ENCODE measurements at regions not wholly inside any gene's neighbourhood (a gene's known extent, or its start where the extent isn't known, plus 50 kb on each side); places are given as distances from the start of the nearest gene placed in this dataset.
"Not testable (repeated sequence)": the region's sequence is repeated elsewhere in the genome, so short reads cannot be mapped to it uniquely, and the experiment has no call there.

DNA sequence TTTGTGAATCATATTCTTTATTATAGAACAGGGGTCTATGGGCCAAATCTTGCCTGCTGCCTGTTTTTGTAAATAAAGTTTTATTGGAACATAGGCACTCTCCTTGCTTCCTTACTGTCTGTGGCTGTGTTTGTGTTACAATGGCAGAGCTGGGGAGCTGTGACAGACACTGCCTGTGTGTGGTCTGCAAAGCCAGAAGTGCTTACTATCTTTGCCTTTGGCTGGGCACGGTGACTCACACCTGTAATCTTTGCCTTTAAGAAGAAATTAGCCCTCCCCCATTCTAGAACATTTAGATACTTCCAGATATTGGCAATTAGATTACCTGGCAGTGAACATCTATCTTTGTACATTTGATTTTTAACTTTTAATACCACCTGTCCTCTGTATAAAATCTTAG lies 308.3 kb downstream of the FOXL1 start:
- intact Hi-C loops (cut with micrococcal nuclease): no loop called here
- DNase-seq (no peak), ATAC-seq (no peak)

DNA sequence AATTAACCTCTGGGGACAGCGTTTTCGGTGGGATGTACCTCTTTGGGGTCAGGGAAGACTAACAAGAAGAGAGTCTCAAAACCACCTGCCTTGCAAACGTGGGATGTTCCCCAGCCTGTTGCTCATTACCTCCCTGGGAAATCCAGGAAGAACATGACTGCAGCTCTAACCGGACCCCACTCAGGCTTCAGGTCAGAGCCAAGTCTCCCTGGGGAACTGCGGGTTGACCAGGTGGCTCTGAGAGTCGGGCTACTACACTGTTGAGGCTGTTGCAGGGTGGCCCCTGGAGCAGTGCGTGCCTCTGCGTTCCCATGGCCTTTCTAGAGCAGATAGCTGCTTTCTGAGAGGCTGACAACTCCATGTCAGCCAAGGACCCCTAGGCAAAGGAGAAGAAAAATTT lies 309.1 kb downstream of the FOXL1 start:
- ATAC-seq: no peak
- intact Hi-C loops (cut with micrococcal nuclease): no loop called here
- no peak for DNase-seq

GRCh38 chr16:86888231-86889053 lies 310.1 kb downstream of the FOXL1 start:
- DNase-seq (no peak), ATAC-seq (no peak)
- intact Hi-C loops (cut with micrococcal nuclease): no loop called here

DNA sequence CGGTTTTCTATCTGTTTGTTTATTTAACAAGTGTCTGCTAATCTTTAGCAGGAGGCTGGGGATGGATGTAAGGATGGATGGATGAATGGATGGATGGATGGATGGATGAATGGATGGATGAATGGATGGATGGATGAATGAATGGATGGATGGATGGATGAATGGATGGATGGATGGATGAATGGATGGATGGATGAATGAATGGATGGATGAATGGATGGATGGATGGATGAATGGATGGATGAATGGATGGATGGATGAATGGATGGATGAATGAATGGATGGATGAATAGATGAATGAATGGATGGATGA lies 310.7 kb downstream of the FOXL1 start:
- ATAC-seq; intact Hi-C loops (cut with micrococcal nuclease); DNase-seq: not testable (repeated sequence)

GRCh38 chr16:86889974-86890373 lies 311.6 kb downstream of the FOXL1 start:
- intact Hi-C loops (cut with micrococcal nuclease): no loop called here
- ATAC-seq: no peak
- no peak for DNase-seq

- DNase-seq (no peak), ATAC-seq (no peak)
- intact Hi-C loops (cut with micrococcal nuclease): no loop called here
These were observed 312.8 kb downstream of the FOXL1 start for GRCh38 chr16:86891121-86891520.

GRCh38 chr16:86891631-86892030 lies 313.3 kb downstream of the FOXL1 start:
- DNase-seq (no peak), ATAC-seq (no peak)
- intact Hi-C loops (cut with micrococcal nuclease): no loop called here

DNA sequence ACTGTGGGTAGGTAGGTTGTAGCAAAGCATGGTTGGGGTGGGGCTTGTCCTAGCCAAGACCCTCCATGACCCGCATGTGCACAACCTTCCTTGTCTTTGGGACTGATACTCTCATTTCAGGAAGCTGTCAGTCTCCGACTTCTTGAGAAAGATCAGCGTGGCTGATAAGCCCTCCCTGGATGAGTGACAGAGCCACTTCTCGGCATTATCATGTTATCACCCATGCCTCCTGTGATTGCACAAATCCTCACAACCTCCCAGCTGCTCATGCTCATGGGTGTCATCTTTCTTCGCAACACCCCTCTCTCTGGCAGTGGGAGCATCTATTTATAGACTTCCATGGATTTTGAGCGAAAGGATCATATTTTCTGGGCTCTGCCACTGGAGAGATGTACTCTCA lies 314.2 kb downstream of the FOXL1 start:
- DNase-seq: no peak
- ATAC-seq: no peak
- intact Hi-C loops (cut with micrococcal nuclease): no loop called here

DNA sequence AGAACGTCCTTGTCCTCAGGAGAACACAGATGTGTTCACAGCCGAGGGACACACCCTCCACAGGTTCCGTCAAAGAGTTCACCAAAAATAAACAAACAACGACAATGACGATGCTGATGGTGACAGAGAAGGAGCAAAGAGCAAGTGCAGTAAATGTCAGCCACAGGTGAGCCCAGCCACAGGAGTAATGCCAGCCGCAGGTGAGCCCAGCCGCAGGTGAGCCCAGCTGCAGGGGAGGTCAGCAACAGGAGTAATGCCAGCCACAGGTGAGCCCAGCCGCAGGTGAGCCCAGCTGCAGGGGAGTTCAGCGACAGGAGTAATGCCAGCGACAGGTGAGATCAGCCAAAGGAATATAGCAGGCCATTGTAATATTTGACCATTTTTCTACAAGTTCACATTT lies 315.2 kb downstream of the FOXL1 start:
- intact Hi-C loops (cut with micrococcal nuclease): no loop called here
- ATAC-seq (no peak), DNase-seq (no peak)

DNA sequence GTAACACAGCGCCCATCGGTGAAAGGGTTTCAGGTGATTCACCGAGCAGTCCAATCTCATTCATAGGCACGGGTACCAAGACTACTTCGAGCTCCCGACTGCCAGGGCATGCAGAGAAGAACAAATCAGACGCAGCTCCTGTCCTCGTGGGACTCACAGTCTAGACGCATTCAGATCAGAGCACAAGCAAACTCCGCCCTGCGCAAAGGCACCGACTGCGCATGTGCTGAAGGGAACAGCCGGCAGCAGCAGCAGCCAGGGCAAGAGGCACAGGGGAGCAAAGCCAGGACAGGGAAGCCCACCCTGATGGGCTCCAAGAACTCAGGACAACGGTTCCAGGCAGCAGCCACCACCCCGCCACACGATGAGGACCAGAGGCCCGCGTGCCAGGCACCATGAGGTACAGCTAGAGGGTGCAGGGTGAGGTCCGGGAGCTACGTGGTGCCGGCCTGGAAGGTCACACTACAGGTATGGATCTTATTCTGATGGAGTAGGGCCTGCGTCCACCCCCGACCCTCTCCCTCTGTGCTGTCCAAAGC lies 315.7 kb downstream of the FOXL1 start:
- DNase-seq: no peak
- no peak for ATAC-seq
- intact Hi-C loops (cut with micrococcal nuclease): no loop called here

GRCh38 chr16:86894925-86895324 lies 316.6 kb downstream of the FOXL1 start:
- no peak for DNase-seq
- intact Hi-C loops (cut with micrococcal nuclease): no loop called here
- ATAC-seq: no peak

GRCh38 chr16:86895606-86896005 lies 317.3 kb downstream of the FOXL1 start:
- intact Hi-C loops (cut with micrococcal nuclease): no loop called here
- ATAC-seq (no peak), DNase-seq (no peak)

DNA sequence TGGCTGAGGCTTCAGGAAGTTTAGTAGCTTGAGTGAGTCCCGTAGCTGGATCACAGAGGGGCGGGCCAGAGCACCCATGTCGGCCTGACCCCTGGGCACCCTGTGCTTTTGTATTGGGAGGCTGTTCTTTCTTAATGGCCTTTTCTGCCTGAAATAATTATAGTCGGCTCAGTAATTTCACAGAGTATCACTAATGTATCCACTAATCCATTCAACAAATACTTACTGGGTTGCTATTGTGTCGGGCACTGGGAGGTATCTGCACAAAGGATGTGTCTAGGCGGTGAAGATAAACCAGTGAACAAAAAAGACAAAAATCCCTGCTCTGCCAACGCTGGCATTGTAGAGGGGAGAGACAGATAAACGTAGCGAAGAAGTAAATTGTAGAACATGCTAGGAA lies 318.6 kb downstream of the FOXL1 start:
- no peak for DNase-seq
- intact Hi-C loops (cut with micrococcal nuclease): no loop called here

GRCh38 chr16:86897486-86897885 lies 319.1 kb downstream of the FOXL1 start:
- intact Hi-C loops (cut with micrococcal nuclease): no loop called here
- ATAC-seq: no peak
- no peak for DNase-seq

More for the DNA sequence above, 318.6 kb downstream of the FOXL1 start:
- ATAC-seq: no peak

DNA sequence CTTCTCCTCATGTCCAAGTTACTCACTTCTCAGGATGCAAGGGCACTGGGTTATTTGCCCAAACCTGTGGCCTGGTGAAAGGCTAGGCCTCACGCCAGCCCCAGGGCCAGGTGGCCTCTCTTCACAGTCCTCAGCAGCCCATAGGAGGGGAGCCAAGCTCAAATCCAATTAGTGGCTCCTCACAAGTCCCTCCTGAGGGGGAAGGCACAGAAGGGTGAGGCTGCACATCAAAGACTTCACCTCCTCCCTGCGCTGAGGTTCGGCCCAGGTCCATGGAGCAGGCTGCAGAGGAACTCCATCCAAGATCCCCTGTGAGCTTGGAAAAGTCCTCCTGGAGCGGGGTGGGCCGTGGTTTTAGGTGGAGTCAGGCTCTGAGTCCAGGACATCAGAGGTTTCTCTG lies 320.0 kb downstream of the FOXL1 start:
- ATAC-seq (no peak), DNase-seq (no peak)
- intact Hi-C loops (cut with micrococcal nuclease): no loop called here

DNA sequence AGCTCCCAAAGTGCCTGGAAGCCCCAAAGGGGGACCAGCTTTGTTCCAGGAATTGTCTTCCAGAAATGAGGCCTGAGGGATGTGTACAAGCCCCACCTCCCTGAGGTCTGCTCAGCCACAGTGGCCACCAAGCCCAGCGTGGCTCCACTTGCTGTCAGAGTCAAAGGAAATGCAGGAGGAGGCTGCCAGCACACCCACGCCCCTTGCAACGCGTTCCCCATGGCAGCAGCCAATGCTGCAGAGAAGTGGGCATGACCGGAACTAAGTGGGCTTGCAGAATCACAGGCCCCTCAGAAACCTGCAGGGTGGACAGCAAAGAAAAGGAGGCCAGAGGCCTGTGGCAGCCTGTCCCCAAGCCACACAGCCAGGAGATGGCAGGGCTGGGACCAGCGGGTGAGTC lies 320.8 kb downstream of the FOXL1 start:
- no peak for DNase-seq
- no peak for ATAC-seq
- intact Hi-C loops (cut with micrococcal nuclease): no loop called here

DNA sequence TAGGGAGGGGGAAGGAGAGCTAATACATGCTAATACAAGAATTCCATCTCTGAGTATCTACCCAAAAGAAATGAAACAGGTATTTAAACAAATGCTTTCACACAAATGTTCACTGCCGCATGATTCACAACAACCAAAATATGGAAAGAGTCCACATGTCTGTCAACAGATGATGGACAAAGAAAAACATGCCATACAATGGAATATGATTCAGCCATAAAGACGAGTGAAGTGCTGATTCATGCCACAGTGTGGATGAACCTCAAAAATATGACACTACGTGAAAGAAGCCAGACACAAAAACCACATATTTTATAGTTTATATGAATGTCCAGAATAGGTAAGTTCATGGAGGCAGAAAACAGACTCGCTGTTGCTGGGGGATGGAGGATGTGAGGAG lies 321.4 kb downstream of the FOXL1 start:
- no peak for ATAC-seq
- intact Hi-C loops (cut with micrococcal nuclease): no loop called here
- no peak for DNase-seq

GRCh38 chr16:86901483-86901882 lies 323.1 kb downstream of the FOXL1 start:
- intact Hi-C loops (cut with micrococcal nuclease): no loop called here
- ATAC-seq (peak; percentile 63), DNase-seq (no peak)

GRCh38 chr16:86902656-86903001 lies 324.3 kb downstream of the FOXL1 start:
- DNase-seq (no peak), ATAC-seq (no peak)
- intact Hi-C loops (cut with micrococcal nuclease): no loop called here

GRCh38 chr16:86903068-86903467 lies 324.7 kb downstream of the FOXL1 start:
- intact Hi-C loops (cut with micrococcal nuclease): no loop called here
- no peak for ATAC-seq
- DNase-seq: no peak

- intact Hi-C loops (cut with micrococcal nuclease): no loop called here
- DNase-seq (no peak), ATAC-seq (no peak)
These were observed 327.0 kb downstream of the FOXL1 start for GRCh38 chr16:86905302-86905701.

GRCh38 chr16:86906623-86907022 lies 328.3 kb downstream of the FOXL1 start:
- DNase-seq (no peak), ATAC-seq (no peak)
- intact Hi-C loops (cut with micrococcal nuclease): no loop called here

Data from left ventricle myocardium superior (tissue), 1 donor.